HCT116 (cell line): ENCODE measurements at regions not wholly inside any gene's neighbourhood (a gene's known extent, or its start where the extent isn't known, plus 50 kb on each side); places are given as distances from the start of the nearest gene placed in this dataset.

Experiments used
- ATAC-seq: fragments of 200-7000 bp; cut with Tn5 transposase; 2 replicates; pipeline ENCODE4 v1.9.1; 2020; ENCODE audit warnings: mild to moderate bottlenecking, moderate library complexity
- BruUV-seq: library from RNA; stranded (reverse); fragments of 400-500 nt; replicated peaks from 2 replicates; lab custom pipeline; 2021; lab: Mats Ljungman, UMichigan
- CTCF ChIA-PET: fragments of 300-600 bp; sonication (Branson Sonifier 250); formaldehyde crosslinking; loops from one replicate; lab custom pipeline; 2021; ENCODE audit warnings: antibody characterized with exemption; lab: Charles Lee
- POLR2A ChIA-PET: fragments of 300-600, 350-600 bp; sonication (Branson Sonifier 250); formaldehyde crosslinking; loops from one replicate; lab custom pipeline; 2021; ENCODE audit warnings: antibody characterized with exemption; lab: Charles Lee
- RAD21 ChIA-PET, 2 experiments: fragments of 300-600 bp; sonication (Branson Sonifier 250); formaldehyde crosslinking; loops; one replicate each; lab custom pipeline; 2023; ENCODE audit warnings: low total read pairs in 2 of 2; ENCODE audit not compliant: uncharacterized antibody in 2 of 2, unreplicated experiment in 2 of 2, low non-redundant PET in 1 of 2; lab: Charles Lee
- DNase-seq: peaks from one replicate; pipeline ENCODE4 v3.0.0-alpha.2; 2010; ENCODE audit warnings: low read depth, low spot score
- H2AFZ ChIP-seq: fragments of 200-600 bp; shearing (Covaris generic), sonication (generic); 2 replicates; pipeline ENCODE4 v1.6.1; 2017; ENCODE audit warnings: low read depth, mixed run types, mixed read lengths, antibody characterized with exemption, low read length; ENCODE audit not compliant: poor library complexity, severe bottlenecking
- H3K27ac ChIP-seq: 2 replicates; pipeline ENCODE4 v1.5.1; 2012; ENCODE audit warnings: low read depth, low read length
- H3K27me3 ChIP-seq: fragments of 200-600 bp; sonication (generic); 2 replicates; pipeline ENCODE4 v1.6.1; 2016; ENCODE audit warnings: mixed run types, low read length, mixed read lengths; ENCODE audit not compliant: insufficient read depth
- H3K36me3 ChIP-seq, 2 experiments: fragments of 200-500 bp in 1 of 2; fragments of 200-600 bp in 1 of 2; sonication (Bioruptor generic) in 1 of 2; sonication (generic) in 1 of 2; 2 replicates each; pipeline versions ENCODE4 v1.5.1 to v1.6.1; 2014 to 2016; ENCODE audit warnings: low read length in 2 of 2, inconsistent platforms in 1 of 2, mixed read lengths in 1 of 2, mixed run types in 1 of 2; ENCODE audit not compliant: insufficient read depth in 2 of 2, control insufficient read depth in 1 of 2
- H3K4me1 ChIP-seq, 2 experiments: fragments of 200-600 bp in 1 of 2; sonication (generic) in 1 of 2; 2 replicates each; pipeline versions ENCODE4 v1.5.1 to v1.6.1; 2012 to 2017; ENCODE audit warnings: low read length in 2 of 2, inconsistent platforms in 1 of 2, mild to moderate bottlenecking in 1 of 2, mixed read lengths in 1 of 2, mixed run types in 1 of 2, moderate library complexity in 1 of 2; ENCODE audit not compliant: insufficient read depth in 2 of 2, control insufficient read depth in 1 of 2
- H3K4me2 ChIP-seq: fragments of 200-600 bp; sonication (generic); 2 replicates; pipeline ENCODE4 v1.6.1; 2017; ENCODE audit warnings: mixed run types, low read length, mixed read lengths
- H3K4me3 ChIP-seq, 2 experiments: fragments of 200-600 bp in 1 of 2; sonication (generic) in 1 of 2; replicated peaks in 1 of 2; 2 replicates each; pipeline ENCODE4 v1.5.1; 2011 to 2016; ENCODE audit warnings: low read length in 2 of 2, control low read depth in 1 of 2, low read depth in 1 of 2, mild to moderate bottlenecking in 1 of 2, mixed read lengths in 1 of 2, mixed run types in 1 of 2
- H3K79me2 ChIP-seq: fragments of 200-600 bp; sonication (generic); 2 replicates; pipeline ENCODE4 v1.6.1; 2017; ENCODE audit warnings: mild to moderate bottlenecking, mixed run types, low read length, moderate library complexity, mixed read lengths; ENCODE audit not compliant: insufficient read depth
- H3K9ac ChIP-seq: fragments of 200-600 bp; sonication (generic); 2 replicates; pipeline ENCODE4 v1.6.1; 2016; ENCODE audit warnings: low read length, mixed read lengths
- H3K9me2 ChIP-seq: fragments of 200-600 bp; sonication (generic), shearing (Covaris generic); 2 replicates; pipeline ENCODE4 v1.6.1; 2017; ENCODE audit warnings: mixed run types, mild to moderate bottlenecking, moderate library complexity; ENCODE audit not compliant: insufficient read depth
- H3K9me3 ChIP-seq, 2 experiments: fragments of 200-500 bp in 1 of 2; fragments of 200-600 bp in 1 of 2; sonication (Bioruptor generic) in 1 of 2; sonication (generic) in 1 of 2; 2 replicates each; pipeline ENCODE4 v1.6.1; 2014 to 2017; ENCODE audit warnings: low read length in 2 of 2, mixed read lengths in 2 of 2, inconsistent platforms in 1 of 2, low read depth in 1 of 2, mild to moderate bottlenecking in 1 of 2, mixed run types in 1 of 2, moderate library complexity in 1 of 2; ENCODE audit not compliant: control insufficient read depth in 1 of 2, insufficient read depth in 1 of 2
- H4K20me1 ChIP-seq: fragments of 200-600 bp; sonication (generic), shearing (Covaris generic); 2 replicates; pipeline ENCODE4 v1.6.1; 2017; ENCODE audit warnings: mixed run types, mild to moderate bottlenecking, moderate library complexity; ENCODE audit not compliant: insufficient read depth
- CBX3 ChIP-seq: IDR thresholded peaks from 2 replicates; pipeline ENCODE4 v1.6.1; 2012; ENCODE audit warnings: low read depth
- CTCF ChIP-seq, 3 experiments: fragments of 200-600 bp in 1 of 3; sonication (generic) in 1 of 3; IDR thresholded peaks in 2 of 3; conservative IDR thresholded peaks in 1 of 3; 2 replicates each; pipeline ENCODE4 v1.5.1; 2012 to 2017; ENCODE audit warnings: low read depth in 2 of 3, low read length in 2 of 3, antibody characterized with exemption in 1 of 3, borderline replicate concordance in 1 of 3, control low read depth in 1 of 3, mild to moderate bottlenecking in 1 of 3, mixed read lengths in 1 of 3, mixed run types in 1 of 3, moderate library complexity in 1 of 3; ENCODE audit not compliant: insufficient read depth in 1 of 3
- EGR1 ChIP-seq: IDR thresholded peaks from 2 replicates; pipeline ENCODE4 v1.6.1; 2012; ENCODE audit warnings: low read depth
- ELF1 ChIP-seq: IDR thresholded peaks from 2 replicates; pipeline ENCODE4 v1.6.1; 2012; ENCODE audit warnings: low read depth, borderline replicate concordance
- EZH2 ChIP-seq: fragments of 200-600 bp; sonication (generic); IDR thresholded peaks from 2 replicates; pipeline ENCODE4 v1.6.1; 2017; ENCODE audit warnings: antibody characterized with exemption, mixed run types
- EZH2phosphoT487 ChIP-seq: fragments of 200-600 bp; IDR thresholded peaks from 2 replicates; pipeline ENCODE4 v1.6.1; 2018; ENCODE audit warnings: antibody characterized with exemption, borderline replicate concordance
- POLR2A ChIP-seq: IDR thresholded peaks from 2 replicates; pipeline ENCODE4 v1.7.0; 2011; ENCODE audit warnings: borderline replicate concordance; ENCODE audit not compliant: insufficient read depth, insufficient read length; ENCODE audit errors: extremely low read depth
- RAD21 ChIP-seq: IDR thresholded peaks from 2 replicates; pipeline ENCODE4 v1.6.1; 2012; ENCODE audit warnings: low read depth, mild to moderate bottlenecking
- REST ChIP-seq: IDR thresholded peaks from 2 replicates; pipeline ENCODE4 v1.6.1; 2012; ENCODE audit warnings: low read depth
- SIN3A ChIP-seq: IDR thresholded peaks from 2 replicates; pipeline ENCODE4 v1.6.1; 2012; ENCODE audit warnings: low read depth
- SP1 ChIP-seq: IDR thresholded peaks from 2 replicates; pipeline ENCODE4 v1.6.1; 2012; ENCODE audit warnings: low read depth
- TCF7L2 ChIP-seq: IDR thresholded peaks from 2 replicates; pipeline ENCODE4 v1.7.0; 2011; ENCODE audit warnings: borderline replicate concordance, inconsistent platforms; ENCODE audit not compliant: insufficient read depth, insufficient read length; ENCODE audit errors: extremely low read depth
- ZFX ChIP-seq: fragments of 450-650 bp; IDR thresholded peaks from 2 replicates; pipeline ENCODE4 v1.6.1; 2017
- ZNF274 ChIP-seq: fragments of 200-500 bp; sonication (Bioruptor generic); IDR thresholded peaks from 2 replicates; pipeline ENCODE4 v1.6.1; 2014; ENCODE audit warnings: mild to moderate bottlenecking, low read depth, low read length, inconsistent platforms
- intact Hi-C: fragments of 100-400 bp; cut with micrococcal nuclease; formaldehyde crosslinking; loops from 2 replicates; pipeline ENCODE4 v1.10.0; 2022
- TF ChIP-seq, protein P1 (sequence below): IDR thresholded peaks from 2 replicates; pipeline ENCODE4 v1.6.1; 2012

DNA sequence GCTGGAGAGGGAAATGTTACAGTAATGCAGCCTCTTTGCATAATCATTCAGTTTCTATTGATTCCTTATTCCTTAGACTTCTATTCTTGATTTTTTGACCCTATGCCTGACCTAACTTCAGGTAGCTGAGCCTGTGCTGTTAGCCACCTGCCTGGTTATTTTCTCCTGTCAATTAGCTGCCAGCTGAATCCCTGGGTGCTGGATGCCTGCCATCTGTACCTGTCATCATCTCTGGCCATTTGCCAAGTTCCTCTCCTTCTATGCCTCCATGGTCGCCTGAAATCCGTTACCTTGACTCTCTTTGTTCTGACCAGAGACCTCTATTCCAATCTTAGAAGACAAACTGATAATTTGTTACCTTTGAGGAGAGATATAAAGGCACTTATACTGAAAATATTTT lies 178.3 kb downstream of the CAVIN4 start:
- RAD21 ChIA-PET, result no interaction called here
- CTCF ChIA-PET, result no interaction called here

More for the DNA sequence above, 178.3 kb downstream of the CAVIN4 start:
- no peaks in the 10 kb centered on the region for H3K9me3 ChIP-seq
- no peak overlapping the region for H3K4me3 ChIP-seq
- no peaks in the 10 kb centered on the region for H3K36me3 ChIP-seq
- no peak for TF ChIP-seq SP1
- TF ChIP-seq RAD21, result no peak
- TF ChIP-seq TCF7L2, result no peak
- TF ChIP-seq, protein P1, sequence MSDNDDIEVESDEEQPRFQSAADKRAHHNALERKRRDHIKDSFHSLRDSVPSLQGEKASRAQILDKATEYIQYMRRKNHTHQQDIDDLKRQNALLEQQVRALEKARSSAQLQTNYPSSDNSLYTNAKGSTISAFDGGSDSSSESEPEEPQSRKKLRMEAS, result no peak
- no peak for TF ChIP-seq POLR2A
- TF ChIP-seq REST, result no peak
- TF ChIP-seq EZH2phosphoT487, result no peak
- no peak for TF ChIP-seq ZFX
- no peak for TF ChIP-seq EGR1
- no peak for TF ChIP-seq SIN3A
- no peak for TF ChIP-seq CTCF (IDR thresholded peaks at IDR 0.05 in 2 of 3, conservative IDR thresholded peaks at IDR 0.05 in 1 of 3; ENCODE audit: borderline replicate concordance in 1 of 3, insufficient read depth in 1 of 3, low read depth in 2 of 3, low read length in 2 of 3)
- TF ChIP-seq ZNF274, result no peak
- no peak for TF ChIP-seq ELF1
- no peak for TF ChIP-seq EZH2
- TF ChIP-seq CBX3, result no peak
- POLR2A ChIA-PET, result no interaction called here
- no peaks in the 10 kb centered on the region for H4K20me1 ChIP-seq
- H3K4me1 ChIP-seq, result no peaks in the 10 kb centered on the region
- H3K79me2 ChIP-seq, result no peaks in the 10 kb centered on the region
- no TSS peak for BruUV-seq
- intact Hi-C loops, result no loop called here
- no peak overlapping the region for H2AFZ ChIP-seq
- H3K27ac ChIP-seq, result no peak overlapping the region
- ATAC-seq (no peak), DNase-seq (no peak)
- no peak overlapping the region for H3K4me2 ChIP-seq
- H3K9ac ChIP-seq, result no peak overlapping the region
- no peaks in the 10 kb centered on the region for H3K9me2 ChIP-seq
- no peaks in the 10 kb centered on the region for H3K27me3 ChIP-seq
